IPS-18c (cell line): ENCODE measurements at regions not wholly inside any gene's neighbourhood (a gene's known extent, or its start where the extent isn't known, plus 50 kb on each side); places are given as distances from the start of the nearest gene placed in this dataset.
"Not testable (repeated sequence)": the region's sequence is repeated elsewhere in the genome, so short reads cannot be mapped to it uniquely, and the experiment has no call there.

Source experiments
- H3K4me3 ChIP-seq: 2 replicates; pipeline ENCODE4 v1.7.0; 2013; ENCODE audit warnings: low read depth, mild to moderate bottlenecking, low read length, moderate library complexity; ENCODE audit not compliant: insufficient read depth
- H3K9me3 ChIP-seq: one replicate; pipeline ENCODE4 v1.6.1; 2013; ENCODE audit warnings: mild to moderate bottlenecking, low read length, moderate library complexity; ENCODE audit not compliant: control insufficient read depth, insufficient read depth

DNA sequence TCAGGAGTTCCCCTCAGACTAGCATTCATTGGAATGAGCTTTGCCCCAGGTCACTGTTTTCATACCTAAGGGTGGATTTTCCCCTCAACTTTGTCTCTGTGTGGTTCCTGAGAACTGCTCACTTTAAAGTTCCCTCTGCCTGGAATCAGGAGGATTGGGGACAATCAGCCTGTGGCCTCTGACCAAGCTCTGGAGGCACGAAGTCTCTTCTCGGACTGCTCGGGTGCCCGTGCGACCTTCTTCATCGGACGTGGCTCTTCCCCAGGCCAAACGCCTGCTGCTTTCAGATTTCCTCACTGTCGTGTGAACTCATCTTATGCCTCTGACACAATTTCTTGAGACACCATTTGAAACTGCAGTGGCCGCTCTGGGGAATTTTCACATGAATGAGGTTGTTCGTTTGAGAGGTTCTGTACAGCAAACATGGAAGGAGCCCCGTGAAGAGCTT is 153.7 kb upstream of the PZP start:
- H3K9me3 ChIP-seq: no peaks in the 10 kb centered on the region
- H3K4me3 ChIP-seq: no peak overlapping the region

- H3K4me3 ChIP-seq: not testable (repeated sequence)
- peaks cover 10% of the 10 kb centered on the region for H3K9me3 ChIP-seq
These were observed 146.0 kb upstream of the PZP start for GRCh38 chr12:9354009-9354754.

DNA sequence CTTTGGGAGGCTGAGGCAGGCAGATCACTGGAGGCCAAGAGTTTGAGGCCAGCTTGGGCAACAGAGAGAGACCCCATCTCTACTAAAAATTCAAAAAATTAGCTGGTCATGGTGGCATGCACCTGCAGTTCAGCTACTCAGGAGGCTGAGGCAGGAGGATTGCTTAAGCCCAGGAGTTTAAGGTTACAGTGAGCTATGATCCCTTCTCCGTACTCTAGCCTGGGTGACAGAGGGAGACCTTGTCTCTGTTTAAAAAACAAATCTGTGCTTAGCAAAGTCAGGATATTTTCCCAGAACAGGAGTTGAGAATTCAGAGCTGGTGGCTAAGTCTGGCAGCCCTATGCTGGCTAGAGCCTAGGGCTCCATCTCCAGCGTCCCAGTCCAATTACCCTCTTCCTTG is 142.9 kb upstream of the PZP start:
- H3K9me3 ChIP-seq: peaks cover 10% of the 10 kb centered on the region
- H3K4me3 ChIP-seq: no peak overlapping the region

DNA sequence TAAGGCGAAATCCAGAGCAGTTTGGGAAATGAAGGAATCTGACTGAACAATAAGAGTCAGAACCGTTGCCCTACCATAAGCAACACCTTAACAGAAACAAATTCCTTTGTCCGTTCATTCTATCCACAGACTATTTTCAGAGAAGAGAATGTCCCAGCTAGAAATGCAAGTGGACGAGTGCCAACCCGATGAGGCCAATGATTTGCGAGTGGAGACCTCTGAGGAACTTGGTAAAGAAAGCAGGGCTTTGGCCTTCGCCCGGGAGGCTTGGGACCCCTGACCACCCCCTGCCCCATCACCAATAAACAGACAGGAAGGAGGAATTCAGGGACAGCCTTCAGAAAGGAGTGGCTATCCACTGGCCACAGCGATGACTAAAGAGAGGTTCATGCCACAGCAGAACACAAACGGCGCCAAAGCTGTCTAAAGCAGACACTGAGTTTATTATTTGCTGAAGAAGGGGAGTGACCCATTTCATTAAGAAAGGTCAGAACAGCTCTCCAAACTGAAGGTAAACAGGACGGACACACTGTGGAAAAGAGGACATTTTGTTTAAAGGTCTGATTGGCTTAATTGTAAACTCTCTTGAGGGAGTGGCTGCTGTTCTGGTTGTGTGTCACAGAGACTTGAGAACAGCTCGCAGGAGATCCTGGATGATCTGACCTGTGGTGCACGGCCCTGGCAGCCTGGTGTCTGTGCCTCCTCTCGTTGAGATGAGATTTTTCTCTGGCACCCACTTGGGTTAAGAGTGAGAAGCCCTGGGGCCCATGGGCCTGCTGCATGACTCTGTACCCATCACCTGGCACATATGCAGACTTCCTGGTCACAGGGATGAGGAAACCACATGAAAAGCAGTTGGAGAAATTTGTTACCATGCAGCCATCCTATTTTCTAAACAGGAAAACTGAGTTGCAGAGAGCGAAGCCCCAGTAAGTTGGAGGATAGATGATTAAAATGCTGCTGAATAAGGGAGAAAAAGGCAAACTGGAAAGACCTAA is 142.0 kb upstream of the PZP start:
- H3K4me3 ChIP-seq: no peak overlapping the region
- H3K9me3 ChIP-seq: peaks cover 10% of the 10 kb centered on the region

GRCh38 chr12:9348906-9349518 is 140.8 kb upstream of the PZP start:
- Histone ChIP-seq H3K9me3 (peaks cover 4% of the 10 kb centered on the region), H3K4me3 (no peak overlapping the region)

DNA sequence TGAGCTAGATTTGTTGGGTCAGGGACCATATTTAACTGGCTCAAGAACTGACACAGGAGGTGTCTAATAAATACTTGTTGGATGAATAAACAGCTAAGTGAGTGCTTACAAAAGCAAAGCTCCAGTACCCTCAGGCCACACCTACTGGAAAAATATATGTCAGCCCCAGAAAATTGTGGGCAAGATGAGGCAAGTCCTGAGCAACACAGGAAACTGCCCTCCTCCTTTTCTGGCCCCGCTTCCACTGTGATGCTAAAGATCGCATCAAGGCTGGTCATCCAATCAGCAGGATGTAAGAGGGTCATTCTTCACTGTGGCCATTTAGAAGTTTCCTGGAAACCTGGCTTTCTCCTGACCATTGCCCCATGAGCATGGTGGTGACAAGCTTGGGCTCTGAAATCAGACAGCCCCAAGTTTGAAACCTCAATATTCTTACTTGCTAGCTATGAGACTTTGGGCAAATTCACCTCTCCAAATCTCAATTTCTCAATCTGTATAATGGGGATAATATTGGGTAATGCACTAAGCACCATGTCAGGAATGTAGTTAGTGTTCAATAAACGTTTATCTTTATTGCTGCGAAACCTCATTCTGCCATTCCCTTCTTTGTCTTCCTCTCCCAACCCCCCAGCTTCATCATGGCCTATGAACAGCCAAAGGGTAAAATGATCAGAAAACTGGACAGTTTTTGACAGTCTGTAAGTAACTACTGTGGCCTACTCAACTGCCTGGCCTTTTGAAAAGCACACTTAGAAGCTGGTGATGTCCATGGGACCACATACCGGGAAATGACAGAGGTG is 139.3 kb upstream of the PZP start:
- H3K4me3 ChIP-seq: no peak overlapping the region
- H3K9me3 ChIP-seq: peaks cover 4% of the 10 kb centered on the region

- H3K9me3 ChIP-seq: peaks cover 4% of the 10 kb centered on the region
- H3K4me3 ChIP-seq: no peak overlapping the region
These were observed 138.7 kb upstream of the PZP start for GRCh38 chr12:9346866-9347327.

DNA sequence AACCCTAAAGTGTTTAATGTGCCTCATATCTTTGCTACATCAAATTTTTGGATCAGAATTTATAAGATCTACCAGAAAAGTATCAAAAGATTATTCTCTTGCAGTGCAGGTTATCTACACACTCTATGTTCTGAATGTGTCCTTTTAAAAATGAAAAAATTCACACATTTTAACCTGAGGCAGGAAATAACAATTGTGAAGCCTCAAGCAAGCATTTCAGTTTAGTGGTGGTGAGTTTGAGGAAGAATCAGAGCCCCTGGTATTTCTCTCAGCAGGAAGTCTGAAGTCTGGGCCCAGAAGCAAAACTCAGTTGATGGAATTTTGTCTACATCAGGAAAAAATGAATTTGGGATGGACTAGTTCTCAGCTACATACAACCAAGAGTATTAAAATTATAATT is 137.0 kb upstream of the PZP start:
- no peak overlapping the region for H3K4me3 ChIP-seq
- no peaks in the 10 kb centered on the region for H3K9me3 ChIP-seq

DNA sequence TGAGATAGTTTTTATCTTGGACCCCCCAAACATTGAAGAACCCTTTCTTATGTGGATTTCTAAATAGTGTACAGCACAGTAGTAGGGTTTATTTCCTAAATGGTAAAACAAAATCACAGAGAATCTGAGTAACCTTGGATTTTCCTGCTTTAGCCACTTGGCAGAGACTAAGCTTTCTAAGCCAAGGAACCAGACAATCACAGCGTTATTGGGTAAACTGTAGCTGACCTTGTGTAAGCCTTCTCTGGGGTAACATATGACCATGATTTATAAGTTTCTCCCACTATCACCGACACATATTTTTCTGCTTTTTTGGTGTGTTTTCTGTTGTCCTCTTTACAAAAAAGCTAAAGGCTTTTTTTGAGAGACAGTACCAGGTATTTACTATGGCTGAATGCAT is 136.3 kb upstream of the PZP start:
- H3K9me3 ChIP-seq: no peaks in the 10 kb centered on the region
- H3K4me3 ChIP-seq: no peak overlapping the region

- Histone ChIP-seq H3K4me3 (no peak overlapping the region), H3K9me3 (no peaks in the 10 kb centered on the region)
These were observed 135.5 kb upstream of the PZP start for GRCh38 chr12:9343731-9344130.

- Histone ChIP-seq H3K9me3 (no peaks in the 10 kb centered on the region), H3K4me3 (no peak overlapping the region)
These were observed 134.6 kb upstream of the PZP start for GRCh38 chr12:9342614-9343353.

DNA sequence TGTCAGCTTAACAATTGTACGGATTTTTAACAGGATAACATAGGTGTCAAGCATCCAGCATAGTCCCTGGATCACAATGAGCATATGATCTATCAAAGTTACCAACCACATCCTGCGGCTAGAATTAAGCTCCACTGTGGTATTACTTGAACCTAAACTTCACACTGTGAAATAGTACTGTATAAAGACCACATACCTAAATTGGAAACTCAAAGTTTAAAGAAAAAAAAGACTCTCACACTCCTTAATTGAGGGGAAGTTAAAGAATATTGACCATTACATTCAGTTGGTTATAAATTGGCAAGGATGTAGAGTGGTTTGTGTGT is 133.0 kb upstream of the PZP start:
- no peak overlapping the region for H3K4me3 ChIP-seq
- H3K9me3 ChIP-seq: peaks cover 5% of the 10 kb centered on the region

GRCh38 chr12:9340422-9341259 is 132.4 kb upstream of the PZP start:
- H3K9me3 ChIP-seq: peaks cover 8% of the 10 kb centered on the region
- no peak overlapping the region for H3K4me3 ChIP-seq

GRCh38 chr12:9337656-9338055 is 129.5 kb upstream of the PZP start:
- H3K9me3 ChIP-seq: peaks cover 8% of the 10 kb centered on the region

DNA sequence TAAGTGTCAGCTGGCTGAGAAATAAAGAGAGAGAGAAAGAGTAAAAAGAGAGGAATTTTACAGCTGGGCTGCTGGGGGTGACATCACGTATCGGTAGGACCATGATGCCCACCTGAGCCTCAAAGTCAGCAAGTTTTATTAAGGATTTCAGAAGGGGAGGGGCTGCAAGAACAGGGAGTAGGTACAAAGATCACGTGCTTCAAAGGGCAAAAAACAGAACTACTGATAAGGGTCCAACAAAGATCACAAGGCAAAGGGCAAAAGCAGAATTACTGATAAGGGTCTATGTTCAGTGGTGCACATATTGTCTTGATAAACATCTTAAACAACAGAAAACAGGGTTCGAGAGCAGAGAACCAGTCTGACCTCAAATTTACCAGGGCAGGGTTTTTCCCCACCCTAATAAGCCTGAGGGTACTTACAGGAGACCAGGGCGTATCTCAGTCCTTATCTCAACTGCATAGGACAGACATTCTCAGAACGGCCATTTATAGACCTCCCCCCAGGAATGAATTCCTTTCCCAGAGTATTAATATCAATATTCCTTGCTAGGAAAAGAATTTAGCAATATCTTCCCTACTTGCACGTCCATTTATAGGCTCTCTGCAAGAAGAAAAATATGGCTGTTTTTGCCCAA is 128.3 kb upstream of the PZP start:
- not testable (repeated sequence) for H3K4me3 ChIP-seq, H3K9me3 ChIP-seq

More at GRCh38 chr12:9337656-9338055, 129.5 kb upstream of the PZP start:
- no peak overlapping the region for H3K4me3 ChIP-seq
